GM04504 (cell line): ENCODE measurements at regions not wholly inside any gene's neighbourhood (a gene's known extent, or its start where the extent isn't known, plus 50 kb on each side); places are given as distances from the start of the nearest gene placed in this dataset.
"Not testable (repeated sequence)": the region's sequence is repeated elsewhere in the genome, so short reads cannot be mapped to it uniquely, and the experiment has no call there.

Experiments used
- DNase-seq: peaks from one replicate; pipeline ENCODE4 v3.0.0-alpha.2; 2012; ENCODE audit warnings: low read depth

- no peak for DNase-seq
These were observed 197.6 kb downstream of the LAT start for GRCh38 chr16:29182501-29182900.

GRCh38 chr16:29181921-29182411 is 197.1 kb downstream of the LAT start:
- not testable (repeated sequence) for DNase-seq

GRCh38 chr16:29181254-29181780 is 196.5 kb downstream of the LAT start:
- DNase-seq, result not testable (repeated sequence)

- DNase-seq, result not testable (repeated sequence)
These were observed 195.4 kb downstream of the LAT start for GRCh38 chr16:29180206-29180600.

GRCh38 chr16:29179401-29180205 is 194.8 kb downstream of the LAT start:
- DNase-seq, result not testable (repeated sequence)

GRCh38 chr16:29177888-29178726 is 193.3 kb downstream of the LAT start:
- DNase-seq, result not testable (repeated sequence)

- DNase-seq, result not testable (repeated sequence)
These were observed 192.5 kb downstream of the LAT start for GRCh38 chr16:29177203-29177887.

- not testable (repeated sequence) for DNase-seq
These were observed 192.0 kb downstream of the LAT start for GRCh38 chr16:29176822-29177202.

GRCh38 chr16:29176154-29176470 is 191.3 kb downstream of the LAT start:
- not testable (repeated sequence) for DNase-seq

- DNase-seq, result not testable (repeated sequence)
These were observed 190.7 kb downstream of the LAT start for GRCh38 chr16:29175411-29176153.

- not testable (repeated sequence) for DNase-seq
These were observed 188.8 kb downstream of the LAT start for GRCh38 chr16:29173371-29174305.

- DNase-seq, result not testable (repeated sequence)
These were observed 187.4 kb downstream of the LAT start for GRCh38 chr16:29172098-29172724.

- DNase-seq, result not testable (repeated sequence)
These were observed 186.4 kb downstream of the LAT start for GRCh38 chr16:29171296-29171695.

- DNase-seq, result not testable (repeated sequence)
These were observed 185.7 kb downstream of the LAT start for GRCh38 chr16:29170393-29171119.

- peak; percentile 32 for DNase-seq
These were observed 184.6 kb downstream of the LAT start for GRCh38 chr16:29169295-29169994.

- not testable (repeated sequence) for DNase-seq
These were observed 183.8 kb downstream of the LAT start for GRCh38 chr16:29168515-29169259.

GRCh38 chr16:29164442-29165089 is 179.7 kb downstream of the LAT start:
- not testable (repeated sequence) for DNase-seq
